ENCODE measurements at regions not wholly inside any gene's neighbourhood (a gene's known extent, or its start where the extent isn't known, plus 50 kb on each side); places are given as distances from the start of the nearest gene placed in this dataset.

DNA sequence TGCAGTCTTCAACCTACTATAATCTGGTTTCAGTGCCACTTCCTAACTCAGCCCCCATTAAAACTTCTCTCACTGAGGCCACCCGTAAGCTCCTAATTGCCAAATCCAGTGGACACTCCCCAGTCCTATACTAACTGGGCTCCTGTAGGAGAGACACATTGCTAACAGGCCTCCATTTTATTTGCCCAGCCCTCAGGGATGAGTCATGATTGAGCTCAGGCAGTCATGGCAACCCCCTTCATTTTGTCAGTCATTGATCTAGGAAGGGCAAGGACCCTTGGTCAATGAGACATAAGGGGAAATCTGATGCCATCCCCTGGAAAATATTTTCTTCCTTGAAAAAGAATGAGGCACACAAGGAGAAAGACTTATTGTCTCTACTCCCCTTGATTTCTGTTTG, 70.1 kb upstream of the HIF1A start:
- Histone ChIP-seq H2AK5ac (ENCODE audit: insufficient read length, low read length) (no peak overlapping the region), H3K14ac (ENCODE audit: insufficient read depth, low read length) (no peak overlapping the region), H3K56ac (ENCODE audit: insufficient read length, low read depth, low read length) (no peak overlapping the region), H3K9ac (ENCODE audit: extremely low read depth, insufficient read length, low read length) (no peak overlapping the region), H3K23ac (ENCODE audit: insufficient read length, low read depth, low read length) (no peak overlapping the region), H3K18ac (ENCODE audit: insufficient read length, low read depth, low read length) (no peak overlapping the region), H3K27me3 (ENCODE audit: insufficient read depth, low read length) (no peaks in the 10 kb centered on the region), H2AFZ (ENCODE audit: low read length) (no peak overlapping the region), H3K79me2 (ENCODE audit: insufficient read depth, low read length) (no peaks in the 10 kb centered on the region), H2BK12ac (ENCODE audit: insufficient read length, low read depth, low read length) (no peak overlapping the region), H2BK120ac (ENCODE audit: low read depth, low read length, poor library complexity, severe bottlenecking) (no peak overlapping the region), H4K20me1 (ENCODE audit: control insufficient read depth, insufficient read depth, insufficient read length) (no peaks in the 10 kb centered on the region), H3K27ac (ENCODE audit: insufficient read length, low read depth, low read length) (no peak overlapping the region), H4K8ac (replicated peaks; ENCODE audit: insufficient read length, low read depth, low read length) (no peak overlapping the region), H2BK5ac (ENCODE audit: insufficient read length, low read length) (no peak overlapping the region), H2BK20ac (ENCODE audit: low read depth, low read length, poor library complexity, severe bottlenecking) (no peak overlapping the region), H3K9me3 (ENCODE audit: control insufficient read depth, low read depth, low read length) (no peaks in the 10 kb centered on the region), H3K4me2 (ENCODE audit: insufficient read depth, insufficient read length, low read length) (no peak overlapping the region), H3T11ph (ENCODE audit: low read length) (no peak overlapping the region), H2BK15ac (ENCODE audit: low read depth, low read length) (no peak overlapping the region), H3K4ac (ENCODE audit: low read depth, low read length) (no peak overlapping the region), H3K79me1 (ENCODE audit: insufficient read depth, low read depth, low read length, poor library complexity, severe bottlenecking) (no peaks in the 10 kb centered on the region), H4K5ac (ENCODE audit: insufficient read length, low read depth, low read length) (no peak overlapping the region), H4K91ac (ENCODE audit: insufficient read length, low read depth, low read length) (no peak overlapping the region), H3K4me1 (ENCODE audit: insufficient read depth, low read length) (no peaks in the 10 kb centered on the region), H3K23me2 (ENCODE audit: insufficient read length, low read depth, low read length, poor library complexity, severe bottlenecking) (no peaks in the 10 kb centered on the region)
- no peaks in the 10 kb centered on the region; the same call in 1 of the 2 replicates for H3K27me3 Mint-ChIP-seq (ENCODE audit: low read depth)
- TF ChIP-seq, protein P1, sequence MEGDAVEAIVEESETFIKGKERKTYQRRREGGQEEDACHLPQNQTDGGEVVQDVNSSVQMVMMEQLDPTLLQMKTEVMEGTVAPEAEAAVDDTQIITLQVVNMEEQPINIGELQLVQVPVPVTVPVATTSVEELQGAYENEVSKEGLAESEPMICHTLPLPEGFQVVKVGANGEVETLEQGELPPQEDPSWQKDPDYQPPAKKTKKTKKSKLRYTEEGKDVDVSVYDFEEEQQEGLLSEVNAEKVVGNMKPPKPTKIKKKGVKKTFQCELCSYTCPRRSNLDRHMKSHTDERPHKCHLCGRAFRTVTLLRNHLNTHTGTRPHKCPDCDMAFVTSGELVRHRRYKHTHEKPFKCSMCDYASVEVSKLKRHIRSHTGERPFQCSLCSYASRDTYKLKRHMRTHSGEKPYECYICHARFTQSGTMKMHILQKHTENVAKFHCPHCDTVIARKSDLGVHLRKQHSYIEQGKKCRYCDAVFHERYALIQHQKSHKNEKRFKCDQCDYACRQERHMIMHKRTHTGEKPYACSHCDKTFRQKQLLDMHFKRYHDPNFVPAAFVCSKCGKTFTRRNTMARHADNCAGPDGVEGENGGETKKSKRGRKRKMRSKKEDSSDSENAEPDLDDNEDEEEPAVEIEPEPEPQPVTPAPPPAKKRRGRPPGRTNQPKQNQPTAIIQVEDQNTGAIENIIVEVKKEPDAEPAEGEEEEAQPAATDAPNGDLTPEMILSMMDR (conservative IDR thresholded peaks at IDR 0.05) = no peak
- H3K4me3 Mint-ChIP-seq = no peak overlapping the region
- H3K36me3 Mint-ChIP-seq (ENCODE audit: insufficient read depth in 1 of 3, low read depth in 3 of 3) = no peaks in the 10 kb centered on the region
- DNase-seq = no peak
- no peak overlapping the region for H3K27ac Mint-ChIP-seq
- no CpG with 5 or more reads among the region's 1 CpG for WGBS (ENCODE audit: extremely low coverage, insufficient read length, low lambda C conversion rate)
- peaks cover 12 to 15% of the 10 kb centered on the region in 2 experiments for H3K4me1 Mint-ChIP-seq
- no peaks in the 10 kb centered on the region for H3K9me3 Mint-ChIP-seq

Data from H9 (cell line).